SHP77 treated with DMSO at 0.1 percent for 48 hours (cell line): ENCODE measurements at regions not wholly inside any gene's neighbourhood (a gene's known extent, or its start where the extent isn't known, plus 50 kb on each side); places are given as distances from the start of the nearest gene placed in this dataset.

Experiments
- DNase-seq: peaks from one replicate; lab custom pipeline; 2025; lab: John Stamatoyannopoulos, UW

DNA sequence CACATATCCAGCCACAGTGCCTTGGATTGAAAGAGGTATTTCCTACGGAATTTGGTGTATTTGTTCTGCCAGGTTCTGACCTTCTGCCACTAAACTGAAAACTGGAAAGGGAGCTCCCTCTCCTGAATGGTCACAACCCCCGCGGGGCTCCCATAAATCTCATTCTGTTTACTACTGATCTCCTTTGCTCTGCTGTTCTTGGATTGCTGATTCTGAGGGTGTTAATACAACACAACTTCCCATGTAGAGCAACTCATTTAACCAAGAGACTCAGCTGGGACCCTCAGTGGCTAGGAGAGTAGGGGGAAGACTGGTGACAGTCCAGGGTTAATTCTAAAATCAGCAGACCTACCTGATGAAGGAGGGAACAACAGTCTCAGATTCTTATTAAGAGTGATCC, 662.9 kb downstream of the INHBA start:
- no peak for DNase-seq

DNA sequence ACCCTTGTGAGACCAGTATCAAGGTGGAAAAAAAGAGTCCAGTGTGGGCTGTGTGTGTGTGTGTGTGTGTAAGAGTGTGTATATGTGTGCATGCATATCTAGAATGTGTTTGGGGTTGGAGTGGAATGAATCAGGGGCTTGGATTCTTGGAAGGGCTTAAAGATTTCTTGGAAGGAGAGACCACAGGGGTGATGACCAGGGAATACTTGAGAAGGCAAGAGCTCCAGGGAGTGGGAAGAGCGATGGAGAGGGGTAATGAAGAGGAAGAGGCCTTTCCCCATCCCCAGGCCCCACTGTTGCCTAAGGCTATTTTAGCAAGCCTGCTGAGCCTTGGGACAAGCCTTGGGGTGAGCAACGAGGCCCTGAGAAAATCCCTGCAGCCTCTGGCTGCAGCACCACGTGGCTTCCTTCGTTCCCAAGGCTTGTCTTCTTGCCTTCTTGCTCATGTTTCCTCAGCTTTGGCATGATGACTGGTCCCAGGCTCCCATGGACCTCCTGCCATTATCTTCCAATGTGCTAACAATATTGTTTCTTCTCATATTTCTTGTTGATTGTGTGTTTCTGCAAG, 663.4 kb downstream of the INHBA start:
- no peak for DNase-seq

GRCh38 chr7:41038211-41038610, 664.7 kb downstream of the INHBA start:
- DNase-seq = no peak

GRCh38 chr7:41037691-41038090, 665.2 kb downstream of the INHBA start:
- no peak for DNase-seq

GRCh38 chr7:41035794-41036193, 667.1 kb downstream of the INHBA start:
- DNase-seq = no peak

- DNase-seq = no peak
These were observed 669.4 kb downstream of the INHBA start for GRCh38 chr7:41033500-41033899.

DNA sequence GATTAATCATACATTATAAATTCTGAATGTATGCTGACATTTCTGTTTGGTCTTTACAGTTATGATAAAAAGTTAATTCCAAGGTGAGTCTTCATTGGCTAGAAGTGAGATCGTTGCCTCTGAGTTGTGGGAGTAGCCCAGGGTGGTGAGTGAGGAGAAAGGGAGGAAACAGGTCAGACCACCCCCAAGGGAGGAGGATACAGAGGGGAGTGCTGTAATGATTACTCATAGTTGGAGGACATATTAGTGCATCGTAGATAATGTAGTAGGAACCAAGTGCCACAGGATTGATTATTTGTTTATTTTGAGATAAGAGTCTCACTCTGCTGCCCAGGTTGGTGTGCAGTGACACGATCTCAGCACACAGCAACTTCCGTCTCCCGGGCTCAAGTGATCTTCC, 672.2 kb downstream of the INHBA start:
- DNase-seq = no peak

GRCh38 chr7:41029072-41029499, 673.8 kb downstream of the INHBA start:
- DNase-seq = no peak

- no peak for DNase-seq
These were observed 674.3 kb downstream of the INHBA start for GRCh38 chr7:41028580-41028979.

GRCh38 chr7:41027428-41028115, 675.3 kb downstream of the INHBA start:
- no peak for DNase-seq

DNA sequence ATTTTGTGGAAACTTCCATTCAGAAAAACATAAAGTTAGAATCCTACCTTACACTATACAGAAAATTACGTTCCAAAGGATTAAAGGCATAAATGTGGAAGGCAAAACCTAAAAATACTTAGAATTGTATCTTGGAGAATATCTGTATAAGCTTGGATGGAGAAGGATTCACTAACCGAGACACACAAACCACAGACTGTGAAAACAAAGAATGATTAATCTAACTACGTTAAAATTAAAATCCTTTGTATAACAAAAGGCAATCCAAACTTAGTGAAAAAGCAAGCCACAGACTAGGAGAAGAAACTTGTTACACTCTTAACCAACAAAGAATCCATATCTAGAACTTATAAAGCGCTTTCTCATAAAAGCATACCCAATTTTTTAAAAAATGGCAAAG, 678.8 kb downstream of the INHBA start:
- no peak for DNase-seq

GRCh38 chr7:41020056-41020455, 682.8 kb downstream of the INHBA start:
- no peak for DNase-seq

- DNase-seq = no peak
These were observed 689.8 kb downstream of the INHBA start for GRCh38 chr7:41013117-41013516.

DNA sequence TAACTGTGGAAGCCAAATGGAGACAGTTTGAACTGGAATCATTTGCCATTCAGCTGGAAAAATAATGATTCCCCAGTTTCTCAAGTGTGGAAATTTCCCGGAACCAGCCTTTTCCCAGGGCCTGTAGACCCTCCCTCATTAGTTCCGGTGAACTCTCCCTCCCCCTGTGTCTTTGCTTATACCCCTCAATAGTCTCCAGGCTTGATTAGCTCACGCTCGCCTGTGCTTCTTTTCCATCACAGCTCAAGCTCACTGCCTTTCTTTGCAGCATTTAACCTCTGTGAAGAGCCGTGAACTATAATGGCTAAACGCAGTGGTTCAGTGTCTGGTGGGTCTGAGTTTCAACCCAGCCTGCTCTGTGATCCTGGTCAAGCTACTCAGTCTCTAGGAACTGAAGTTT, 690.8 kb downstream of the INHBA start:
- no peak for DNase-seq

DNA sequence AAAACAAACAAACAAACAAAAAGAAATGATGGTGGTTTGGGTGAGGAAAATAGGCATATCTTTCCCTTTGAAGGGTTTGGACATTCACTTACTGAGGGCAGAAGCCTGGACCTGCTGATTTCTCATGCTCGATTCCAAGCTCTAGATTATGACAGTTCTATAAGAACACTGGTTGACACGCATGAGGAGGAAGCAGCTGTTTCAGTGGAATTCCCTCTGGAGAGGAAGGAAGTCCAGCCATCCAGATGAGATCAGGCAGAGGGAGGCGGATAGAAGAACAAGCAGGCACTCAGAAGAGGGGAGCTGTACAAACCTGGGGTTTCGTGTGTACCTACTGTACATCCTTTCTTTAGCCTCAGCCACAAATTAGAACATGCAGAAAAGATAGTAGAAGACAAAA, 691.9 kb downstream of the INHBA start:
- DNase-seq = no peak

DNA sequence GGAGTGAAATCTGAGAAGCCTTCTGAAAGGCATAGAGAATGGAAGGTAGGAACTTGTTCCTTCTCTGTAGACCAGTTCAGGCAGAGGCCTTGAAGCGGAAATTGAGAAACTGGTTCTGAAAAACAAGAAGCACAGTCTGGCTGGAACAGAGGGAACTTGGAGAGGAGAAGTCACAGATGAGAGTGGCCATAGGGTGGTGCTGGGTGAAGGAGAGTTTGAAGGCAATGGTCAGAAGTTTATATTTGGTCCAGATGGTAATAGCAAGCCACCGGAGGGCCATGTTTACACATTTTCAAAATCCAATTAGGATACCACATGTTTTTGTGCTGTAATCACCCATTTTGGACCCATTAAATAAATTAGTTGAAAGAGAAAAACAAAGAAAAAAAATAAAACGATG, 692.5 kb downstream of the INHBA start:
- no peak for DNase-seq

GRCh38 chr7:41007811-41008210, 695.1 kb downstream of the INHBA start:
- DNase-seq = no peak

DNA sequence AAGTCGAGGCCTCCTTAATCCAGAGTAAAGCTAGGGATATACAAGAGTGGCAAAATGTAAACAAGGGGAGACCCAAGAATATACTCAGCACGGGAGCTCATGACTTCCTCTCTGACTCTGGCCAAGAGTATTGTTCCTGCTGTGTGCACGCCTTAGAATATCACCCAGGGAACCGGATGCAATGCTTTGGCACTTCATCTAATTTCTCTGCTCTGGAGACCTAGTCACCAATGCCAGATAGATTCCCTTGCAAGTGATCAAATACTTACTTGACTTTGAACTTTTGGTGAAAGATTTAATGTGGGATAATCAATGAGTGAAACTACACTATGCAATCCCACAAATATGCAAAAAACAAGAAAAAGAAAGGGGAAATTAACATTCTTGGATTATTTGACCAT, 695.5 kb downstream of the INHBA start:
- no peak for DNase-seq

DNA sequence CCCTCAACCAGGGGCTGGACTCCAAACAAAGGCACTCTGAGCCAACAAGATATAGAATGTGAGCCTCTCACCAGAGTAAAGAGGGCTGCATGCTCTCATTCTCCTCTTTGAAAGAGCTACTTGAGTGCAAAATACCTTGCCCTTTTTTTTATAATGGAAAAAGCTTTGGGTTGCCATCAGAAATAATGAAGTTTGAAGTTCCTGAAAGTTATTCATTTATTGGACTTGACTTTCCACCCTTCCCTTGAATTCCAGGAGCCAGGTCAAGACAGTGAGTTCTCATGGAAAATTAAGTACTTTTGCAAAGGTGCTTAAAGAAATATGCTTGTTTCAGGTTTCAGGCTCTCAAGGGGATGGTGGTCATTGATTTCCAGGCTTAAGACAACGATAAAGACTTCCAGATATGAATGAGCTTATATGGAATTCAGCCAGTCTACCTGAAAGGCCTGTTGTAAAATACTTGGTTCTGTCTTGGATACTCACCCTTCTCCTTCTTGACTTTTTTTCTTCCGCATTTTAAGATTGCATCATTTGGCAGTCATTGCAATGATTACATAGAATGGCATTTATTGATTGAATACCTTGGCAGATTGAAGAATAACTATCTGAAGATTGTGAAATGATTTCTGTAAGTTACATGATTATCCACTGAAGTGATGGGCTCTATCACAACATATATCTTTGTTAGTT, 696.4 kb downstream of the INHBA start:
- DNase-seq = no peak

GRCh38 chr7:41005374-41005901, 697.5 kb downstream of the INHBA start:
- no peak for DNase-seq

DNA sequence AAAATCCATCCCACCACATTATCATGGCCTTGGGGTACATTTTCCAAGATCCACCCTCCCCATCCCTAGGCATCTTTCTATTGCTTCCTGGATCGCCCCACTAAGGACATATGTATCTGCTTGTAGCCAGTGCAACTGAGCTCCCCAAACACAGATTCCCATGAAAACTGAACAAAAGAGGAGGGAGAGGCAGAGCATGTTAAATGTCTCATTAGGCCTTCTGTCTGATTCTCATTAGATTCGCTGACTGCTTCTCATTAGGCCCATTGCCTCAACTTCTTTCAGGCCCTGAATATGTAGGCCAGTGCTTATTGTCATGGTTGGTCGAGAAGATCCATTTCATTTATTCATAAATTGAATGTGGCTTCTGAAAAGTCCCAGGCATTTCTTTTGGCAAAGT, 698.9 kb downstream of the INHBA start:
- DNase-seq = no peak

GRCh38 chr7:41003611-41003940, 699.3 kb downstream of the INHBA start:
- DNase-seq = no peak
